ENCODE measurements at regions not wholly inside any gene's neighbourhood (a gene's known extent, or its start where the extent isn't known, plus 50 kb on each side); places are given as distances from the start of the nearest gene placed in this dataset.

DNA sequence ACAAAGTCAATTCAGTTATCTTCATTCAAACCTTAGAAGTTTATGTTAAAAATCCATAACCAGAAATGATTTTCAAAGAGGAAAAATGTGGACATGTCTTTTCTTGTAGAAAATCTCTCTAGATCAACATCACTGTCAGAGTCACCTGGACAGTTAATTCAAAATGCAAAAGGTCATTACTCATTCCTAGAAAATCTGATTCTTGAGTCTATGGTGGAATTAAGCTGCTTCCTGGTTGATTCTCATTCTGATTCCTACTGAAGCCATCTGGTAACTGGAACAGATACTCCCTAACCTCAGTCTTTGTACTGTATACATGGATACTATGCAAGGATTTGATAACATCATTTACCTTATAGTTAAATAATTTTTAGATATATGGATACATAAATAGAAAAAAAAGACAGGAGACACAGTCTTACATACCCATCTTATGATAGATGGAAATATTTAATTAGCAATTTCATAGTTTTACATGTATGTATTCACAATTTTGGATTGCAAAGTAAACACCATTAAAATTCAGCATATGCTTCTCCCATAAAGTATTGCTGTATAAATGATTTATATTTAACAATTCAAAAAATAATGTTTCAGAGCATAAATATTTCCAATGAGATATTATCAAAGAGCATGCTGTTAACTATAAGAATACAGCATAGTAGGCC is 693.2 kb upstream of the CCDC54 start:
- H3K4me3 ChIP-seq (ENCODE audit: low read depth, low read length) = no peak overlapping the region
- H3K79me2 ChIP-seq = no peaks in the 10 kb centered on the region
- no peak overlapping the region for H3K4me2 ChIP-seq (ENCODE audit: low read length)
- H3K4me1 ChIP-seq = no peaks in the 10 kb centered on the region
- H3K27me3 ChIP-seq (ENCODE audit: control insufficient read depth, insufficient read depth, low read length) = no peaks in the 10 kb centered on the region
- no peak overlapping the region for H3K9ac ChIP-seq
- no peak overlapping the region for H3K27ac ChIP-seq
- no peak overlapping the region for H2AFZ ChIP-seq
- TF ChIP-seq, protein P1, sequence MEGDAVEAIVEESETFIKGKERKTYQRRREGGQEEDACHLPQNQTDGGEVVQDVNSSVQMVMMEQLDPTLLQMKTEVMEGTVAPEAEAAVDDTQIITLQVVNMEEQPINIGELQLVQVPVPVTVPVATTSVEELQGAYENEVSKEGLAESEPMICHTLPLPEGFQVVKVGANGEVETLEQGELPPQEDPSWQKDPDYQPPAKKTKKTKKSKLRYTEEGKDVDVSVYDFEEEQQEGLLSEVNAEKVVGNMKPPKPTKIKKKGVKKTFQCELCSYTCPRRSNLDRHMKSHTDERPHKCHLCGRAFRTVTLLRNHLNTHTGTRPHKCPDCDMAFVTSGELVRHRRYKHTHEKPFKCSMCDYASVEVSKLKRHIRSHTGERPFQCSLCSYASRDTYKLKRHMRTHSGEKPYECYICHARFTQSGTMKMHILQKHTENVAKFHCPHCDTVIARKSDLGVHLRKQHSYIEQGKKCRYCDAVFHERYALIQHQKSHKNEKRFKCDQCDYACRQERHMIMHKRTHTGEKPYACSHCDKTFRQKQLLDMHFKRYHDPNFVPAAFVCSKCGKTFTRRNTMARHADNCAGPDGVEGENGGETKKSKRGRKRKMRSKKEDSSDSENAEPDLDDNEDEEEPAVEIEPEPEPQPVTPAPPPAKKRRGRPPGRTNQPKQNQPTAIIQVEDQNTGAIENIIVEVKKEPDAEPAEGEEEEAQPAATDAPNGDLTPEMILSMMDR (IDR thresholded peaks at IDR 0.05) = no peak
- H3K9me3 ChIP-seq (ENCODE audit: control insufficient read depth, low read length) = no peaks in the 10 kb centered on the region
- no peaks in the 10 kb centered on the region for H3K36me3 ChIP-seq (ENCODE audit: control insufficient read depth, insufficient read depth, low read length)

GRCh38 chr3:106685745-106686144 is 691.5 kb upstream of the CCDC54 start:
- H3K4me2 ChIP-seq (ENCODE audit: low read length) = no peak overlapping the region
- no peaks in the 10 kb centered on the region for H3K79me2 ChIP-seq
- no peaks in the 10 kb centered on the region for H3K27me3 ChIP-seq (ENCODE audit: control insufficient read depth, insufficient read depth, low read length)
- no peak overlapping the region for H3K4me3 ChIP-seq (ENCODE audit: low read depth, low read length)
- no peaks in the 10 kb centered on the region for H3K9me3 ChIP-seq (ENCODE audit: control insufficient read depth, low read length)
- H3K9ac ChIP-seq = no peak overlapping the region
- TF ChIP-seq, protein P1 (IDR thresholded peaks at IDR 0.05) = no peak
- no peak overlapping the region for H3K27ac ChIP-seq
- no peaks in the 10 kb centered on the region for H3K4me1 ChIP-seq
- H3K36me3 ChIP-seq (ENCODE audit: control insufficient read depth, insufficient read depth, low read length) = no peaks in the 10 kb centered on the region
- H2AFZ ChIP-seq = no peak overlapping the region

GRCh38 chr3:106687905-106688304 is 689.3 kb upstream of the CCDC54 start:
- H3K36me3 ChIP-seq (ENCODE audit: control insufficient read depth, insufficient read depth, low read length) = no peaks in the 10 kb centered on the region
- H3K79me2 ChIP-seq = no peaks in the 10 kb centered on the region

GRCh38 chr3:106688464-106688863 is 688.8 kb upstream of the CCDC54 start:
- TF ChIP-seq, protein P1 (IDR thresholded peaks at IDR 0.05) = no peak
- no peaks in the 10 kb centered on the region for H3K9me3 ChIP-seq (ENCODE audit: control insufficient read depth, low read length)
- no peaks in the 10 kb centered on the region for H3K4me1 ChIP-seq
- no peaks in the 10 kb centered on the region for H3K27me3 ChIP-seq (ENCODE audit: control insufficient read depth, insufficient read depth, low read length)
- no peak overlapping the region for H3K9ac ChIP-seq
- H3K27ac ChIP-seq = no peak overlapping the region
- H3K36me3 ChIP-seq (ENCODE audit: control insufficient read depth, insufficient read depth, low read length) = no peaks in the 10 kb centered on the region
- H2AFZ ChIP-seq = no peak overlapping the region
- H3K4me3 ChIP-seq (ENCODE audit: low read depth, low read length) = no peak overlapping the region
- no peak overlapping the region for H3K4me2 ChIP-seq (ENCODE audit: low read length)
- H3K79me2 ChIP-seq = no peaks in the 10 kb centered on the region

More at GRCh38 chr3:106687905-106688304, 689.3 kb upstream of the CCDC54 start:
- Histone ChIP-seq H3K9ac (no peak overlapping the region), H3K4me1 (no peaks in the 10 kb centered on the region), H3K27ac (no peak overlapping the region), H3K4me2 (ENCODE audit: low read length) (no peak overlapping the region), H2AFZ (no peak overlapping the region), H3K27me3 (ENCODE audit: control insufficient read depth, insufficient read depth, low read length) (no peaks in the 10 kb centered on the region), H3K4me3 (ENCODE audit: low read depth, low read length) (no peak overlapping the region), H3K9me3 (ENCODE audit: control insufficient read depth, low read length) (no peaks in the 10 kb centered on the region)
- TF ChIP-seq, protein P1 (IDR thresholded peaks at IDR 0.05) = no peak

- H3K4me3 ChIP-seq (ENCODE audit: low read depth, low read length) = no peak overlapping the region
- no peaks in the 10 kb centered on the region for H3K9me3 ChIP-seq (ENCODE audit: control insufficient read depth, low read length)
- no peak overlapping the region for H3K27ac ChIP-seq
Measured at GRCh38 chr3:106691476-106691875, 685.8 kb upstream of the CCDC54 start.

More at GRCh38 chr3:106691476-106691875, 685.8 kb upstream of the CCDC54 start:
- H3K27me3 ChIP-seq (ENCODE audit: control insufficient read depth, insufficient read depth, low read length) = no peaks in the 10 kb centered on the region
- TF ChIP-seq, protein P1 (IDR thresholded peaks at IDR 0.05) = no peak
- H3K9ac ChIP-seq = no peak overlapping the region
- no peaks in the 10 kb centered on the region for H3K36me3 ChIP-seq (ENCODE audit: control insufficient read depth, insufficient read depth, low read length)
- H3K79me2 ChIP-seq = no peaks in the 10 kb centered on the region
- peaks cover 9% of the 10 kb centered on the region for H3K4me1 ChIP-seq
- H2AFZ ChIP-seq = no peak overlapping the region
- no peak overlapping the region for H3K4me2 ChIP-seq (ENCODE audit: low read length)

All from parathyroid adenoma (tissue), 2 donors.